HG02885 (cell line): ENCODE measurements at regions not wholly inside any gene's neighbourhood (a gene's known extent, or its start where the extent isn't known, plus 50 kb on each side); places are given as distances from the start of the nearest gene placed in this dataset.

ENCODE experiments used
- ATAC-seq: cut with Tn5 transposase; IDR thresholded peaks from one replicate; pipeline ENCODE4 v1.9.1; 2021; ENCODE audit warnings: mild to moderate bottlenecking; ENCODE audit not compliant: unreplicated experiment, poor library complexity

- no peak for ATAC-seq
Measured at GRCh38 chr16:62639890-62640289, 603.7 kb upstream of the CDH8 start.

- ATAC-seq = peak; percentile 87
Measured at GRCh38 chr16:62638964-62639870, 603.0 kb upstream of the CDH8 start.

- peak; percentile 13 for ATAC-seq
Measured at GRCh38 chr16:62638324-62638911, 602.2 kb upstream of the CDH8 start.

- ATAC-seq = no peak
Measured at GRCh38 chr16:62625326-62625725, 589.1 kb upstream of the CDH8 start.

- ATAC-seq = no peak
Measured at GRCh38 chr16:62620275-62620674, 584.0 kb upstream of the CDH8 start.

- no peak for ATAC-seq
Measured at GRCh38 chr16:62615526-62615925, 579.3 kb upstream of the CDH8 start.

GRCh38 chr16:62610291-62610690 lies 574.1 kb upstream of the CDH8 start:
- ATAC-seq = no peak

- no peak for ATAC-seq
Measured at GRCh38 chr16:62602790-62603189, 566.6 kb upstream of the CDH8 start.

- no peak for ATAC-seq
Measured at GRCh38 chr16:62597875-62598274, 561.6 kb upstream of the CDH8 start.

- no peak for ATAC-seq
Measured at GRCh38 chr16:62596584-62596983, 560.3 kb upstream of the CDH8 start.

- ATAC-seq = no peak
Measured at GRCh38 chr16:62596125-62596524, 559.9 kb upstream of the CDH8 start.

- ATAC-seq = no peak
Measured at GRCh38 chr16:62586128-62586862, 550.1 kb upstream of the CDH8 start.

GRCh38 chr16:62585041-62585545 lies 548.9 kb upstream of the CDH8 start:
- no peak for ATAC-seq

GRCh38 chr16:62583414-62583813 lies 547.2 kb upstream of the CDH8 start:
- ATAC-seq = no peak

- ATAC-seq = no peak
Measured at GRCh38 chr16:62573466-62573865, 537.2 kb upstream of the CDH8 start.

GRCh38 chr16:62568926-62569325 lies 532.7 kb upstream of the CDH8 start:
- no peak for ATAC-seq

- no peak for ATAC-seq
Measured at GRCh38 chr16:62565706-62566105, 529.5 kb upstream of the CDH8 start.

- ATAC-seq = no peak
Measured at GRCh38 chr16:62564291-62564690, 528.1 kb upstream of the CDH8 start.

GRCh38 chr16:62562121-62562520 lies 525.9 kb upstream of the CDH8 start:
- ATAC-seq = no peak

- no peak for ATAC-seq
Measured at GRCh38 chr16:62549875-62550274, 513.6 kb upstream of the CDH8 start.

GRCh38 chr16:62548095-62548494 lies 511.9 kb upstream of the CDH8 start:
- no peak for ATAC-seq
